ENCODE measurements at regions not wholly inside any gene's neighbourhood (a gene's known extent, or its start where the extent isn't known, plus 50 kb on each side); places are given as distances from the start of the nearest gene placed in this dataset.
A peak's percentile ranks its signal among the peaks of the same experiment; 100 is the strongest.

DNA sequence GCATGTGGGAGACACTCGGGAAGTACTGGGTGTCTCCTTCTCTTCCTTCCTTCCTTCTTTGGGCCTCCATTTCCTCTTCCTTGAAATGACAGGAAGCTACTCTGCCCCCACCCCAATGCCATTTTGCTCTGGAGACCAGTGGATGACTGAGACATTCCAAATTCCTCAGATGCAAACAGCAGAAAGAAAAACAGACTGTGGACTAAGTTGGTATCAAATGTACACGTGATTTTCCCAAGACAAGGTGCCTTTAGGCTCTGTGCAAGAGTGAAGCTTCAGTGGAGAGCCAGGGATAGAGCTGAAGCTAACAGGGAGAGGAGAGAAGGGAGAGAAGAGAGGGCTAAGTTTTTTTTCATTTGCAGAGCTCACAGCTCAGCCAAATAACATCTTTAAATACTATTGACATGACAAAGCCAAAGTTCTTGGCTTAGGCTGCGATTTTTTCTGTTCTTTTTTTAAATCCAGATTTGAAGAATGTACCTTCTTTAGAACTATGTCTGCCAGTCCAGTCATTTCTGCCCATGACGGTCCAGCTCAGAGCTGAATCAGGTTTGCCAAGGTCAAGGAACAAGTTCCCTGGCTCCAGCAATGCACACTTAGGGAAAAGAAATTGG is 84.5 kb upstream of the LCLAT1 start:
- intact Hi-C loops (cut with DNase I), result no loop called here
- DNase-seq (no peak), ATAC-seq (ENCODE audit: poor library complexity) (no peak)

DNA sequence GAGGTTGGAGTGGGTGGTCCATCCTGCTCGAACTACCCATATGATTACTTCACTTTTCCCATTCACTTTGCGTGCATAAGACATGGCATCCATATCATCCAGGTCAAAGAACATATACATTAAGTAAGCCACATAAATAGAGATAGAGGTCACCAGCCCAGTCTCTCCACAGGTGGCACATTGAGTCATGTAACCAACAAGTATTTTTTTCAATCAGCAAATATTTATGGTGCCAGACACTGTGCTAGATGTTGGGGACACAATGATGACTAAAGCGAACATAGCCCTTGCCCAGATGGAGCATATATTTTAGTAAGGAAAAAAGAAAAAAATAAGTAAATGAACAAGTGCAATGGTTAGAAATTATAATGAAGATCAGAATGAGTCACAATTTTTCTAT is 83.6 kb upstream of the LCLAT1 start:
- no peak for DNase-seq
- intact Hi-C loops (cut with DNase I), result no loop called here
- ATAC-seq (ENCODE audit: poor library complexity), result no peak

DNA sequence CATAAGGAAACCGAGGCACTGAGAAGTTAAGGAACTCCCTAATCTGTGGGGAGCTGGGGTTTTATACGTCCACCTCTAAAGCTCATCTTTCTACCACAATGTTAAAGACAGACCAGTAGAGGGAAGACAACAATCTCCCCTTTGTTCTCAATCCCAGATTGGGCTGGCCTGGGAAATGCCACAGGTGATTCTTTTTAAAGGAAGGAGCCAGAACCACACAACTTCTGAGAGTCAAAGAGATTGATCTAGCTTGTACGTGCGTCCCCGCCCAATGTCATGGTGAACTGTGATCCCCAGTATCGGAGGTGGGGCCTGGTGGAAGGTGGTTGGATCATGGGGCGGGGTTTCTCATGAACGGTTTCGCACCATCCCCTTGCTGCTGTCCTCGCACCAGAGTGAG is 81.8 kb upstream of the LCLAT1 start:
- intact Hi-C loops (cut with DNase I), result loop anchor here (5.0 kb wide), 1 partner anchor 37 kb away; no protein-coding TSS in a partner anchor
- ATAC-seq (ENCODE audit: poor library complexity) (no peak), DNase-seq (no peak)

DNA sequence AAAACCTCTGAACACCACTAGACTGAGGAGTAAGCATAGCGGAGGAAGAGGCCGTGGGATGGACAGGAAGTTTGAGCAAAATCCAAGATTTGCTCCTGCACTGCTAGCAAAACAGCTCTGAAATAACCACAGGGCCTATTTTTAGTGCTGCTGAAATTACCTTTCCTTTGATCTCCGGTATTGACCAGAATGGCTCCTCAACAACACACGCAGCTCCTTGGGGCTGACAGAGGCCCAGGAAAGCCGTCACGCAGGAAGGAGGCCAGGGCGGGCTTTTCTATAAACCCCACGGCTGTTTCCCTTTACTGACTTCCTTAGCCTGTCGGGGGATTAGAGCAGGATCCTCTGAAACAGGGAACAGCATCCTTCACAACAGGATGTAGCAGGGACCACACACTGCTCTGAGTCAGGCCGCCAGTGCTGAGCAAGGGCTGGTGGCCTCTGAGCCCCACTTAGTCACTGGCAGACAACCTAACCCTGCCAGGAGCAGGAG is 80.8 kb upstream of the LCLAT1 start:
- DNase-seq (no peak), ATAC-seq (ENCODE audit: poor library complexity) (no peak)
- intact Hi-C loops (cut with DNase I), result loop anchor here (5.0 kb wide), 1 partner anchor 36 kb away; no protein-coding TSS in a partner anchor

DNA sequence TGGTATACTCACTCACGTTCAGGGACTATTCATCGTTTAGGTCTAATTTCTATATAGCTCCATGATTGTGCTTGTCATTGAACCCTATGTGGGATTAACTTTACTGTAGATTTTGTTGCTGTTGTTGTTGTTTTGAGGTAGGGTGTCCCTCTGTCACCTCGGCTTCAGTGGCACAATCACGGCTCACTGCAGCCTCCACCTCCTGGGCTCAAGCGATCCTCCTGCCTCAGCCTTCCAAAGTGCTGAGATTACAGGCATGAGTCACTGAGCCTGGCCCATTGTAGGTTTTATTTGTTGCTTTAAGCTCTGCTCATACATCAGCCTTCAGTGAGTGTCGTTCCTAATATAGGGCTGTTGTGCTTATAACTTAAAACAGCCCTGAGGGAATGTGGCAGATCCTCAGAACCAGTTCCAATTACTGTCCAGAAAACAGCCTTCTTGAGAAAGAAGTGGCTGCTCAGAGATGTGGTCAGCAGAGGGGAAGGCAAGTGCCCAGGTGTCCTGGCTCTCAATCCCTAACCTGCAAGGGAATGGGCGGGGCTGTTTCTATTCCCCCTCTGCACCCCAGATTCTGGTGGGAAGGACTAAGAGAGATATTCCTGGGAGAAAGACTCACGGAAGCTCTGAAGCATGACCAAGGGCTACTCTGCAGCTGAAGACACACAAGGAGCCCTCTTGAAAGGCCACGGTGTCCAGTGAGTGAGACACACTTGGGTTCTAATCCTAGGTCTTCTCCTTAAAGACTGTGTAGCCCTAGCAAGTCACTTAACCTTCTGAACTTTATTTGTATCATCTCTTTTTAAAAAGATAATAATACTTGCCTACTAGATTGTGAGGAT is 79.6 kb upstream of the LCLAT1 start:
- intact Hi-C loops (cut with DNase I), result loop anchor here (5.0 kb wide), 1 partner anchor 35 kb away; no protein-coding TSS in a partner anchor
- ATAC-seq (ENCODE audit: poor library complexity), result no peak
- DNase-seq, result no peak

DNA sequence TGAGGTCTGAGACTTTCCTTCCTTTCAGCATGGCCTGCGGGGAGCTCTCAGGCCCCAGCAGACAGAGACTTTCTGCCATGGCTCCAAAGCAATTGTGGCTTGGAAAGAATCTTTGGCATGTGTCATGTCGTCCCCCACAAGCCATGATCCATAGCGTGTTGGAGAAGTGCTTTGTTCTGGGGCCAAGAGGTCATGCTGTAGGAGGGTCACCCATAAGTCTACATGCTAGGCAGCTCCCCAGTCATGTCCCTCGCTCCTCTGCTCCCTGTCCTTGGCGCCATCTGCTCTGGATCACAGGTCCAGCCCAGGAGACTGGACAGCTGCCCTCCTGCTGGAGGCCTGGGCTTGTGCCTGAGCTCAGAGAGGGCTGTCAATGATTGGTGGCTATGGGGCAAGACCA is 78.8 kb upstream of the LCLAT1 start:
- ATAC-seq (ENCODE audit: poor library complexity) (no peak), DNase-seq (no peak)

DNA sequence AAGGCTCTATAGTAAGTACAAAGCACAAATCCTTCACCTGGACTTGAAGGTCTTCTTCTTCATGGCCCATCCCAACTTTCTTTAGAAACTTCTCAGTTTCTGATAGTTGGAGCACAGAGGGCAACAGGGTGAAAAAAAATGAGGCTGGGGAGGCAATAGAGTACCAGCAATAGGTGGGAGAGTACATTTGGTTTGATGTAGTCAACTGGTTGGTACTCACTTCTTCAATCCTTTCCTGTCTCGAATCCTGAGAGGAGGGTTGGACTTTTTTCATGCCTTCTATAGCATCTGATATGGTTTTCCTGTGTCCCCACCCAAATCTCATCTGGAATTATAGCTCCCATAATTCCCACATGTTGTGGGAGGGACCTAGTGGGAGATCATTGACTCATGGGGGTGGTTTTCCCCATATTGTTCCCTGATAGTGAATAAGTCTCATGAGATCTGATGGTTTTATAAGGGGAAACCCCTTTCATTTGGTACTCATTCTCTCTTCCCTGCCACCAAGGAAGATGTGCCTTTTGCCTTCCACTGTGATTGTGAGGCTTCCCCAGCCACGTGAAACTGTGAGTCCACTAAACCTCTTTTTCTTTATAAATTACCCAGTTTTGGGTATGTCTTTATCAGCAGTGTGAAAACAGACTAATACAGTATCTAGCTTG is 75.9 kb upstream of the LCLAT1 start:
- no peak for ATAC-seq (ENCODE audit: poor library complexity)
- intact Hi-C loops (cut with DNase I), result no loop called here
- DNase-seq, result no peak

More for the DNA sequence above, 78.8 kb upstream of the LCLAT1 start:
- intact Hi-C loops (cut with DNase I), result loop anchor here (5.0 kb wide), 1 partner anchor 34 kb away; no protein-coding TSS in a partner anchor

DNA sequence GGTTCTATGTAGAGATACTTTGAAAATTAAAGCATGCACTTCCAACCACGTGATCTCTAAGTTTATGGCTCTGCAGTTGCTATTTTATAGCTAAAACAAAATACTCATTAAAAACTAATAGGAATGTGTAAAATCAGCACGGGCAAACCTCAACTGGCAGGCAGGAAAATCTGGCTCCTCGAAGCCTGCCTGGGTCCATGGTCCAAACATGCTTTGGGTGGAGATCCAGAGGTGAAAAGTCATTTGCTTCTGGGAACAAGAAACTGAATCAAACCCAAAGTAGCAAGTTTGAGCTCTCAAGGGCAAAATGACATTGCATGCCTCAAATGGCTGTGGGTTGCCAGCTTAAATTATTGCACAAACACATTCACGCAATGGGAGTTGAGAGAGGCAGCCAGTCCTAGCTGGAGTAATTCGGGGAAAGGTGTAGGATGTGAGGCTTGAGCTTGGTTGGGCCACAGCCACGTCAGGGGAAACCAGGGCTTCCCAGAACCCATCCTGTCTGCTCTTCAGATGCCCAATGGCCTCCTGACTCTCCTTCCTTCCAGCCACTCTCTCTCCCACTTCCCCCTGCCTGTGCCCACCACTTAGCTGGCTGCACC is 75.2 kb upstream of the LCLAT1 start:
- intact Hi-C loops (cut with DNase I), result no loop called here
- ATAC-seq (ENCODE audit: poor library complexity) (peak; percentile 64), DNase-seq (no peak)

DNA sequence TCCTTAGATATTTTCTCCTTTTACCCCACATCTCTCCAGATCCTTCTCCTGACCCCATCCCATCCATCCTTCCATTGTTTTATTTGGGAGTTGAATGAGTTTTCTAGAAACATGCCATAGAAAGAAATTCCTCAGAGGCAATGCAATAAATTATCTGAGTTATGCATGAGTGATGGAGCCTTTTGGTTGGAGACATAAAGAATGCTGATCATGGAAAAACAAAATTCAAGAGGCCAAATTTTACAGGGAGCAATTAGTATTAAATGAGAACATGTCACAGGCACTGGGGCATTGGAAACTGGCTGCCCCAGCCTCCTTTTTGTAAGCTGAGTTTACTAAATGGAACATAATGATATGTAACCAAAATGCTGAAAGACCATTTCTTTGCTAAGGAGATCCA is 74.2 kb upstream of the LCLAT1 start:
- no peak for DNase-seq
- intact Hi-C loops (cut with DNase I), result no loop called here
- ATAC-seq (ENCODE audit: poor library complexity), result no peak

DNA sequence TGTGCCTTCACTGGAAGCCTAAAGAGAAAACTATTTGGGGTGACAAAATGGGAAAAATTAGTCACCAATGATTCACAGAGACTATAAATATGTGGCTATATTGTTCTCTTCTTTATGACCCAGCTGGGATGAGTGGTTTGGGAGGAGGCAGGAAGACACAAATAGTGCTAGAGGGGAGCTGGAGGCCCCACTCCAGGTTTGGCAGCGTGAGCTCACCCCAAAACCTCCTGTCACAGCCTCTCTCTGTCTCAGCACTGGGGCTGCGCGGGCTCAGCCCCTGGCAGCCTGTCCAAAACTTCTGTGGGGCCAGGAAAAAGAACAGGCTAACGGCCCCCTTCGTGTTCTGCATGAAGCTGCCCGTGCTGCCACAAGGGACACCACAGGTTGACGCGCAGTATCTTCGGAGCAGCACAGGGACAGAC is 73.2 kb upstream of the LCLAT1 start:
- ATAC-seq (ENCODE audit: poor library complexity) (no peak), DNase-seq (no peak)
- intact Hi-C loops (cut with DNase I), result no loop called here

DNA sequence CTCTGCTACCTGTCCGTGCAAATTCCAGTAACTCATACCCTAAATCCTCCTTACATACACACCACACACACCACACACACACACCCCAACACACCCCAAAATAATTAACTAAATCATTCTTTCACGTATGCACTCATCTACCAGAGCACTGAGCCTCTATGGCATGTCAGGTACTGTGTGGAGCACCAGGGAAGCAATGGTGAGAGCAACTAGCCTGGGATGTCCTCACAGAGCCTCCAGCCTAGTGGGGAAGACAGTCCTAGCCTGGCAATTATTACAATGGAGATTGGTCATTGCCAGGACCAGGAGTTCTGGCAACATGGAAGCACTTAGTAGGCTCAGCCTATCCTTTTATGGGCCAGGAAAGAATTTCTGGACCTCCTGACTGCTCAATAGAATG is 72.7 kb upstream of the LCLAT1 start:
- intact Hi-C loops (cut with DNase I), result no loop called here
- ATAC-seq (ENCODE audit: poor library complexity), result no peak
- DNase-seq, result no peak

DNA sequence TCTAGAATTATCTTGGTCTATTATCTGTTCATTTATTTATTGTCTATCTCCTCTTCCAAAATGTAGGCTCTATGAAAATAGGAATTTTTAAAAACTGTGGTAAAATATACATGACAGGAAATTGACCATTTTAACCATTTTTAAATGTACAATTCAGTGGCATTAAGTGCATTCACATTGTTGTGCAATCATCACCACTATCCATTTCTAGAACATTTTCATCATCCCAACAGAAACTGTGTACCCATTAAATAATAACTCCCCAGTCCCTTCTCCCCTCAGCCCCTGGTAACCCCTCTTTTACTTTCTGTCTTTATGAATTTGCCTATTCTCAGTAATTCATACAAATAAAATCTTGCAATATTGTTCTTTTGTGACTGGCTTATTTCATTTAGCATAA is 71.1 kb upstream of the LCLAT1 start:
- DNase-seq, result no peak
- ATAC-seq (ENCODE audit: poor library complexity), result no peak
- intact Hi-C loops (cut with DNase I), result no loop called here

DNA sequence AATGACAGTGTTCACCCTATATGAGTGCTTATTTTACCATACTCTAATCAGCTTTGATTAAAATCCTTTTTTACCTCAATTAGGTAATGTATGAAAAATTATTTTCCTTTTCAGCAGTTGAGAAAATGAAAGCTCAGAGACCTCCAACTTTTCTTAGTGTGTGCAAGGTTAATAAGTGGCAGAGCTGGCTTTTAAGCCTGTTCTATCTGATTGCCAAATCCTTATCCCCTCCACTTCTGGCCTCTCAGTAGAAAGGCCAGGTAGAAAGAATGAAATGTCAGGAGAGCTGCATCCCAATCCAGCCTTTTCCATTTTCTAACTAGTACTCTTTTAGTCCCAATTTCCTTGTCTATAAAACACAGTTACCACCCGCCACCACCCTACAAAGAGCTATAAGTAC is 67.6 kb upstream of the LCLAT1 start:
- ATAC-seq (ENCODE audit: poor library complexity), result no peak
- intact Hi-C loops (cut with DNase I), result no loop called here
- DNase-seq, result no peak

DNA sequence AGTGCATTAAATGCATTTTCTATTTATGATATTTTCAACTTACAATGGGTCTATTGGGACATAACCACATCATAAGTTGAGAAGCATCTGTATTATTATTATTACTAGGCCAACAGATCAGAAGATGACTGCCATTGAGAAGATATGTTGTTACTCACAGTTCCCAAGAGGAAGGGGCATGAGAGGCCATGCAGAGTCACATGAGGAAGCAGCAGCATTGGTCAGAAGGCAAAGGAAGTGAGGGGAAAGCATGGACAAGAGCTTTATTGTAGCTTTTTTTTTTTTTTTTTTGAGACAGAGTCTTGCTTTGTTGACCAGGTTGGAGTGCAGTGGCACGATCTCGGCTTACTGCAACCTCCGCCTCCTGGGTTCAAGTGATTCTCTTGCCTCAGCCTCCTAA is 66.2 kb upstream of the LCLAT1 start:
- DNase-seq (no peak), ATAC-seq (ENCODE audit: poor library complexity) (no peak)

DNA sequence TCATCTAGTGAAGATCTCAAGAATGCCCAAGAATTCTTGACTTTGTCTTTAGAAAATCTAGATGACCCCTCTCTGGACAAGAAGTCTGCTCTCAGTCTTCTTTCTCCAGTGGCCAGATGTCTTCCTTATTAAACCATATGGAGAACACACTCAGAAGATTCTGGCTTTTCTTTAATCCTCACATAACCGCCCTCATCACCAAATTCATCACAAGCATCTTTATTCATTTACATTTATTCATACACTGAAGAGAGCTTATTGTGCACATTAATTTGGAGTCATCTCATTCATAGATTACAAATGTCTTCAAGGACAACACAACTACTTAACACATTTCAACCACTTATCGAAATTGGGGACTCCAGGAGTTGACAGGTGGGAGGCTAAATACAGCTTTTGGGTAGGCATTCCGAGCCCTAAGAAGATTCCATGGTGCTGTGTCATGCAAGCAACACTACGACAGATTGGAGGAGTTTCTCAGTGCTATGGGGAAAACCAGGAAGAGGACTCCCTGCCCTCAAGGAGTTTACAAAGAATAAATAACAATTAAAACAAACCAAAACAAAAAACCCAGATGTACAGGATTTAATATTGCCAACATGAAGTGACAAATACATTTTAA is 64.8 kb upstream of the LCLAT1 start:
- no peak for ATAC-seq (ENCODE audit: poor library complexity)
- intact Hi-C loops (cut with DNase I), result no loop called here
- DNase-seq, result no peak

More for the DNA sequence above, 66.2 kb upstream of the LCLAT1 start:
- intact Hi-C loops (cut with DNase I), result no loop called here

DNA sequence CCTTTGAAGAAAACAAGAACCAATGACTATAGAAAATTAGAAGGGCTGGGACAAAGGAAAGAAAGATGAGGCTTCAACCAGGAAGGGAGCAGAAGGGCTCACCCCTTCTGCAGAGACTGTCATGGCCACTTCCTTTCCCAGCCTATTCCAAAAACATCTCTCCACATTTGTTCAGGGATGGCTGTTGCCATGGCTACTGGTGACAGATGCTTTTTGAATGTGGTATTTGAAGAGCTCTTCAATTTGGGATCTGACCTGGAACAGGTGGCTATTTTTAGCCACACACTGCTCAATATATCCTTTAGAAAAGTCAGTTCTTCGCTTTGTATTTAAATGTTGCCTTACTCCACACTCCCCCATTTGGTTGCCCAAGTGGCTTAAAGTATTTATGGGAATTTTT is 64.1 kb upstream of the LCLAT1 start:
- ATAC-seq (ENCODE audit: poor library complexity), result no peak
- intact Hi-C loops (cut with DNase I), result no loop called here
- DNase-seq, result no peak

DNA sequence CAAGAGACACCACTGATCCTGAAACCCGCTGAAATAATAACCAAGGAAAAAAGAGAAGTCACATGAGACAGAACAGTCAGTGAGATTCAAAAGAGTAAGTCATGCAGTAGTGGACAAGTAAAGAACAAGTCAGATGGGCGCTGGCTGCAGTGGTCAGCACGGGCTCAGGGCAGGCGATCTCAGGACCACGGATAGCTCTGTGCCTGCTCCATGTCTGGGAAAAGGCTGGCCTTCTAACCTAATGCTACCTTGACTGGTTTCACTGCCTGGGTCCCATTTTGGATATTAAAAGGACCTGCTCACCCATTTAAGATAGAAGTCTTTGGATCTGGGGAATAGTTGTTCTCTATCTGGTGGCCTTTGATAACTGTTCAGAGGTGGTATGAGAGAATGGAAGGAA is 61.7 kb upstream of the LCLAT1 start:
- intact Hi-C loops (cut with DNase I), result no loop called here
- no peak for DNase-seq
- ATAC-seq (ENCODE audit: poor library complexity), result peak; percentile 43

DNA sequence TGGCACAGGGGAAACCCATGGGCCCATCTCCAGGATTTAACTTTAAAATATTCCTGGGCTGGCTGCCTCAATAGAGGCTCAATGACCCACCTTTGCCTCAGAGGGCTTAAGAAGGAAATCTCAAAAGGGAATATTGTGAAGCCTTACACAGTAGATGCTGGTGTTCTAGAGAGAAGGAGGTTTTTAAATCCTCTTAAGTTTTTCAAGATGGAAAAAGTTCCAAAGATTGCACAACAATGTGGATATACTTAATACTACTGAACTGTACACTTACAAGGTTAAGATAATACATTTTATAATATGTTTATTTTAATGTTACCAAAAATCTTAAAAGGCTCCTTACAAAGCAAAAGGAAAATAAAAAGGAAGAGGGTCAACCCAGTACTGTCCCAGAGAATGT is 54.9 kb upstream of the LCLAT1 start:
- ATAC-seq (ENCODE audit: poor library complexity) (no peak), DNase-seq (no peak)
- intact Hi-C loops (cut with DNase I), result no loop called here

DNA sequence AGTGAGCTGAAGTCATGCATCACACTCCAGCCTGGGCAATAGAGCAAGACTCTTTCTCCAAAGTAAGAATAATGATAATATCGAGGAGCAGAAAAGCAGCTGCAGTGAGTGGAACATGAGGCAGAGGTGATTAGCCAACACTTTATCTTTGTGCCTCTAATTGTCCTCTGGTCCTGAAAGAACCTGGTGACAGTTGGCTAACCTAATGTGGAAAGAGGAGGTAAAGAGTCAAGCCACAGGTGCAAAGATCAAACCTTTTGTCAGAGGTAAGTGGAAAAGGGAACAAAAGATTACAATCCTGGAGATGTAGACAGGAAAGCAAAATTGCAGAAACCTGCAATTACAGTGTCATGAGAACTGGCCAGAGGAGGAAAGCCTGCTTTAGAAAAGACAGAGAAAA is 53.5 kb upstream of the LCLAT1 start:
- intact Hi-C loops (cut with DNase I), result no loop called here
- DNase-seq, result no peak
- no peak for ATAC-seq (ENCODE audit: poor library complexity)

Data from Right ventricle myocardium superior (tissue), 1 donor.